GM12865 (cell line): ENCODE measurements at regions not wholly inside any gene's neighbourhood (a gene's known extent, or its start where the extent isn't known, plus 50 kb on each side); places are given as distances from the start of the nearest gene placed in this dataset.

Source experiments
- DNase-seq: peaks from one replicate; pipeline ENCODE4 v3.0.0; 2010; ENCODE audit warnings: low read depth
- H3K4me3 ChIP-seq: 2 replicates; pipeline ENCODE4 v1.5.1; 2011; ENCODE audit warnings: mild to moderate bottlenecking, low read depth, low read length, control low read depth
- TF ChIP-seq, protein P1 (sequence below): IDR thresholded peaks from 2 replicates; pipeline ENCODE4 v1.5.1; 2011; ENCODE audit warnings: low read length, control low read depth, low read depth, inconsistent platforms; ENCODE audit not compliant: insufficient read depth; ENCODE audit errors: missing control alignments

DNA sequence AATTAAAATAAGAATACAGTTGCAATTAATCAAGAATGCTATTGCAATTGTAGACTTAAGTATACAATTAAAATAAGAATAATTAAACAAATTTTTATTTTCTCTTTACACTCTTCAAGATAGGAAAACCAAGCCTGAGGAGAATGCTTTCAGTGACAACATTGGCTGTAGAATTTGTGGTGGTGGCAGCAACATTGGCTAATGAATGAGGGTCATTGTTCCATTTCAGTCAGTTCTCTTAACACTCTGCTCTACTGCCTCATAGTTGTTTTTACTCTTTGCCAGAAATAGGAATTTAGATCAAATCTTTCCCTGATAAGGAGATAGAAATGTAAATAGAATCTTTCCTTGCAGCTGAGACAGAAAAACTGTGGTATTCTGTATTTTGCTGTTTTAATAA is 391.6 kb downstream of the PCDH20 start:
- no peak for DNase-seq
- no peak overlapping the region for H3K4me3 ChIP-seq
- TF ChIP-seq, protein P1, sequence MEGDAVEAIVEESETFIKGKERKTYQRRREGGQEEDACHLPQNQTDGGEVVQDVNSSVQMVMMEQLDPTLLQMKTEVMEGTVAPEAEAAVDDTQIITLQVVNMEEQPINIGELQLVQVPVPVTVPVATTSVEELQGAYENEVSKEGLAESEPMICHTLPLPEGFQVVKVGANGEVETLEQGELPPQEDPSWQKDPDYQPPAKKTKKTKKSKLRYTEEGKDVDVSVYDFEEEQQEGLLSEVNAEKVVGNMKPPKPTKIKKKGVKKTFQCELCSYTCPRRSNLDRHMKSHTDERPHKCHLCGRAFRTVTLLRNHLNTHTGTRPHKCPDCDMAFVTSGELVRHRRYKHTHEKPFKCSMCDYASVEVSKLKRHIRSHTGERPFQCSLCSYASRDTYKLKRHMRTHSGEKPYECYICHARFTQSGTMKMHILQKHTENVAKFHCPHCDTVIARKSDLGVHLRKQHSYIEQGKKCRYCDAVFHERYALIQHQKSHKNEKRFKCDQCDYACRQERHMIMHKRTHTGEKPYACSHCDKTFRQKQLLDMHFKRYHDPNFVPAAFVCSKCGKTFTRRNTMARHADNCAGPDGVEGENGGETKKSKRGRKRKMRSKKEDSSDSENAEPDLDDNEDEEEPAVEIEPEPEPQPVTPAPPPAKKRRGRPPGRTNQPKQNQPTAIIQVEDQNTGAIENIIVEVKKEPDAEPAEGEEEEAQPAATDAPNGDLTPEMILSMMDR = no peak

DNA sequence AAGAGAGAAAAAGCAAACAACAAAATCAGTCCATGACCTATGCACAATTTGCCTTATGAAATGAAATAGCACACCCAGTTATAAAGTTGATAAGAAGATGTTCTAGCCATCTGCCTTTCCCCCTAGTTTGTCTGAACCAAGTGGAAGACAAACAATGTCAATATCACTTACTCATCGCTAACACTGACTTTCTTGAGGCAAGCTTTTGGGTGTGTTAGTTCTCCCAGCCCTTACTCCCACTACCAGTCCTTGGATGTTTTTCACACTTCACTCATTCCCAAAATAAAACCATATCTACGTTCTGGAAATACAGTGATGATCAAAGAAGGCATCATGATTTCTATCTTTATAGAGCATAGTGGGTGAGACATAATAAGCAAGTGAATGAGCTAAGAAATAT is 393.8 kb downstream of the PCDH20 start:
- TF ChIP-seq, protein P1 = no peak
- DNase-seq = no peak
- no peak overlapping the region for H3K4me3 ChIP-seq

DNA sequence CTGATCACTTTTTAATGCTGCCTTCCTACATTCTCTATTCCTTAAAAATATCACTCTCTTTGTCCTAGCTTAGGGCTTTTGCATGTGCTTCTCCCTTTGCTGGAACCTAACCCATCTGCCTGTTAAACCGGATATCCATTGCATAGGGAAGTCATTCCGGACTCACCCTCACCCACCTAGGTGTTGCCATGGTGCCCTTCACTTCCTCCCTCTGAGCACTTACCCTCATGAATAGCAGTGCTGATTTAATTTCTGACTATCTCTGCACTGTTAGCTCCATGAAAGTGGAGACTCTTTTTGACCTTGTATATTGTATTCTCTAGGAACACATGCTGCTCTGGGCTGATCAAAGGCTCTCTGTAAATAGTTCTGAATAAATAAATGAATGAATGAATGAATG is 401.9 kb downstream of the PCDH20 start:
- TF ChIP-seq, protein P1 = no peak

DNA sequence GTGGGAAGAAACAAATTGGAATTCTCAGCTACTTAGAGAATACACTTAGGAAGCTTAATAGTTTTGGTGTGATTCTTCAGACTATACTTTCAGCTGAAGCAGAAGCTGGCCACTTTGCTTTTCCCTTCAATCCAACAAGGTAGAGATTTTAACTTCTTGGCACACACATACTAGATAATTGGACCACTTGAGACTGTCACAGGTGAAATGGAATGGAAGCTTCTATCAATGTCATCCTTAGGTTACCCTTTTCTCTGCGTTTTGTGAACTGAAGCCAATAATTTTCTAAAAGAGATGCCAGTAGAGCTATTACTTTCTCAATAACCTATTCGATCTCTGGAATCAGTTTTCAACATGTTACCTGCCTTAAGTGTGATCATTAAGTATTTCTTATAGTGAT is 405.3 kb downstream of the PCDH20 start:
- DNase-seq = no peak
- TF ChIP-seq, protein P1 = no peak
- no peak overlapping the region for H3K4me3 ChIP-seq

More for the DNA sequence above, 401.9 kb downstream of the PCDH20 start:
- no peak overlapping the region for H3K4me3 ChIP-seq
- DNase-seq = no peak

DNA sequence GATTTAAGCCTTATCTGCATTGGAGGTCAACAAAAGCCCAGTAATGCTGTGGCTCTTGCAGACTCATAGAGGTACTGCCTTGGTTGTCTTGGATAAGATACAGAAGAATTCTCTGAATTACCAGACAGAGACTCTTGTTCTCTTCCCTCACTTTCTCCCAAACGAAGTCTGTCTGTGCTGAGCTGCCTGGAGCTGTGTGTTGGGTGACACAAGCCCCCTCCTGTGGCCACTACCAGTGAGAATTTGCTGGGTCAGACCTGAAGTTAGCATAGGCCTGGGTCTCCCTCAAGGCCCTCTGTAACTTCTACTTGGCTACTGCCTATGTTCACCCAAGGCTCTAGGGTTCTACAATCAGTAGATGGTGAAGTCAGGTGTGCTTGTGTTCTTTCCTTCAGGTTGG is 413.0 kb downstream of the PCDH20 start:
- no peak for DNase-seq
- H3K4me3 ChIP-seq = no peak overlapping the region
- TF ChIP-seq, protein P1 = no peak

DNA sequence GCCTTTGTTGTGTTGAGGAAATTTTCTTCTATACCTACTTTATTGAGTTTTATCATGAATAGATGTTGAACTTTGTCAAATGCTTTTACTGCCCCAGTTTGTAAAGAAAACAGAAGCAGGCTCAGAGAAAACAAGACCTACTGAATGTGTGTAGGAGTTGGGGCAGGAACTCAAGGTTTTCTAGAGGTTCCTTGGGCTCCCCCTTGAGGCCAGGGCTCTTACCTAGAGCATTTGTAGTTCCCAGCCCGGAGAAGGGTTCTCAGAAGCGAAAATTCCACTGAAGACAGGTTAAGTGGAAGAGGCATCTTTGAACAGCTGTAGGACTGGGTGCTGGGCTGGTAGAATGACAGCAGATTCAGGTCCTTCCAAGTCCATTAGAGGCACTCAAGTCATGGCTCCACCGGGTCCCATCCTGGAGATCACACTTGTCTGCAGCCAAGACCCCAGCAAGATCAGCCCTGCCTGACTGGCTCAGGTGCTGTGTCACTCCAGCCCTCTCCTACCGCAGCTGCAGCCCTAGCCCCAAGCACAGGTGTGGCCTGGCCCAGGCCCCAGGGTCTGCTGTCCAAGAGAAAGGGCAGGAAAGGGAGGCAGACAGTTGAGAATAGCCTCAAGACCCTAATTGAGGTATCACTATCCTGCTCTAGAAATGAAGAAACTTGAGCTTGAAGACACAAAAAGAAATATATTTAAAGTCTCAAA is 425.5 kb downstream of the PCDH20 start:
- TF ChIP-seq, protein P1 = peak; percentile 17
- DNase-seq = peak; percentile 1
- no peak overlapping the region for H3K4me3 ChIP-seq

DNA sequence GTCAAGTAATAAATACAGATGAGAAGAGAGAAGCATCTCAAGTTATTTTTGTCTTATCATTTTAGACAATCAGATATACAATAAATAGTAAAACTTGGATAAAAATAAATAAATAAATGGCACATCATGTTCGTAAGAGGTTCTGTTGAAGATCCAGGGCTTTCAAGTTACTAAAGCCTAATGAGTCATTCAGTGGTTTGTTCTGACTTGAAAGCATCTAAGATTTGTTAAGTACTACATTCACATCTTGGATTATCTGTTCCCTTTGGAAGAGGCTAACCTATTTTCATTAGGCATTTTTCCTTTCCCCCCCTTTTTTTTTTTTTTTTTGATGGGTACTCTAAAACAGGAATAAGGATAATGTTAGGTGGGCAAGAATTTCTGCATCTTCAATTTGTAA is 429.3 kb downstream of the PCDH20 start:
- no peak overlapping the region for H3K4me3 ChIP-seq
- DNase-seq = no peak
- TF ChIP-seq, protein P1 = no peak
